ENCODE measurements at regions not wholly inside any gene's neighbourhood (a gene's known extent, or its start where the extent isn't known, plus 50 kb on each side); places are given as distances from the start of the nearest gene placed in this dataset.

GRCh38 chr3:150070271-150070670 lies 99.6 kb upstream of the PFN2 start:
- Histone ChIP-seq H3K9me3 (replicated peaks in 1 of 2; ENCODE audit: control insufficient read depth in 2 of 2, insufficient read depth in 1 of 2, low read depth in 1 of 2, low read length in 2 of 2) (no peaks in the 10 kb centered on the region), H3K23ac (ENCODE audit: low read depth, low read length, poor library complexity) (no peak overlapping the region), H2BK15ac (ENCODE audit: low read length) (no peak overlapping the region), H3K4me2 (ENCODE audit: insufficient read depth, low read length, poor library complexity, severe bottlenecking) (no peak overlapping the region), H4K8ac (ENCODE audit: low read depth, low read length) (no peak overlapping the region), H3K4ac (ENCODE audit: low read length) (no peak overlapping the region), H3K36me3 (replicated peaks in 1 of 2; ENCODE audit: control insufficient read depth in 2 of 2, insufficient read depth in 2 of 2, low read length in 2 of 2) (no peaks in the 10 kb centered on the region), H3K27ac (replicated peaks; ENCODE audit: low read length) (no peak overlapping the region), H3K4me3 (ENCODE audit: low read length in 2 of 2) (no peak overlapping the region), H3K14ac (ENCODE audit: low read length) (no peak overlapping the region), H3K27me3 (ENCODE audit: control insufficient read depth in 3 of 3, insufficient read depth in 3 of 3, low read depth in 1 of 3, low read length in 3 of 3) (no peaks in the 10 kb centered on the region), H2AFZ (ENCODE audit: low read length) (no peak overlapping the region), H2BK5ac (ENCODE audit: low read length) (no peak overlapping the region), H2BK12ac (ENCODE audit: low read length) (no peak overlapping the region), H2AK5ac (ENCODE audit: low read depth, low read length) (no peak overlapping the region), H3K79me1 (ENCODE audit: low read depth, low read length) (no peaks in the 10 kb centered on the region), H2BK120ac (ENCODE audit: low read depth, low read length) (no peak overlapping the region), H3K4me1 (ENCODE audit: control insufficient read depth in 2 of 2, insufficient read depth in 1 of 2, low read depth in 1 of 2, low read length in 2 of 2) (no peaks in the 10 kb centered on the region), H3K9ac (ENCODE audit: low read depth, low read length, poor library complexity) (no peak overlapping the region), H3K18ac (ENCODE audit: low read length) (no peak overlapping the region), H4K91ac (ENCODE audit: low read depth, low read length, poor library complexity) (no peak overlapping the region)
- WGBS, 2 donors (ENCODE audit: extremely low coverage in 2 of 2, insufficient read length in 2 of 2, insufficient replicate concordance in 1 of 2) = no CpG with 5 or more reads among the region's 4 CpGs
- no peak for DNase-seq (ENCODE audit: low spot score)

DNA sequence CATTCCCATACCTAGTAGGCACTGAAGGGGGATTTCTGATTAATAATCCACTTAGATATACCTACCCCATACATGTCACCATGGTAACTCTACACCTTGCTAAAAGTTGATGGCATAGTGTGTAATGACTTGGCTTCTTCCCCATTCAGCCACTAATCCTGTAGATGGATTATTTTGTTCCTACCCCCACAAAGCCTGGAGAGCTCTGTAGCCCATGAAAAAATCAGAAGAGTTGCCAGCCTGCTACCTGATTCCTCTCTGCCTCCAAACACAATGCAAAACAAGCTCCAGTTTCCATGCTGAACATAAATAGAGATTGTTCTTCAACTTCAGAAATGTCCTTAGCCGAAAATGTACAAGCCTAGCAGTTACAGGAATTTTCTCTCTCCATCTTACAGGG lies 98.9 kb upstream of the PFN2 start:
- H3K4me2 ChIP-seq (ENCODE audit: insufficient read depth, low read length, poor library complexity, severe bottlenecking) = no peak overlapping the region
- no peak overlapping the region for H2BK15ac ChIP-seq (ENCODE audit: low read length)
- DNase-seq (ENCODE audit: low spot score) = no peak
- no peak overlapping the region for H2AK5ac ChIP-seq (ENCODE audit: low read depth, low read length)
- H4K8ac ChIP-seq (ENCODE audit: low read depth, low read length) = no peak overlapping the region
- H3K4ac ChIP-seq (ENCODE audit: low read length) = no peak overlapping the region
- no peak overlapping the region for H2AFZ ChIP-seq (ENCODE audit: low read length)
- H2BK12ac ChIP-seq (ENCODE audit: low read length) = no peak overlapping the region
- H2BK5ac ChIP-seq (ENCODE audit: low read length) = no peak overlapping the region
- WGBS, 2 donors (ENCODE audit: extremely low coverage in 2 of 2, insufficient read length in 2 of 2, insufficient replicate concordance in 1 of 2) = no CpG with 5 or more reads among the region's 1 CpG
- H2BK120ac ChIP-seq (ENCODE audit: low read depth, low read length) = no peak overlapping the region
- no peak overlapping the region for H3K14ac ChIP-seq (ENCODE audit: low read length)
- no peak overlapping the region for H3K18ac ChIP-seq (ENCODE audit: low read length)
- no peak overlapping the region for H3K9ac ChIP-seq (ENCODE audit: low read depth, low read length, poor library complexity)
- H3K27ac ChIP-seq (replicated peaks; ENCODE audit: low read length) = no peak overlapping the region
- H4K91ac ChIP-seq (ENCODE audit: low read depth, low read length, poor library complexity) = no peak overlapping the region
- no peaks in the 10 kb centered on the region for H3K9me3 ChIP-seq (replicated peaks in 1 of 2; ENCODE audit: control insufficient read depth in 2 of 2, insufficient read depth in 1 of 2, low read depth in 1 of 2, low read length in 2 of 2)
- H3K27me3 ChIP-seq (ENCODE audit: control insufficient read depth in 3 of 3, insufficient read depth in 3 of 3, low read depth in 1 of 3, low read length in 3 of 3) = no peaks in the 10 kb centered on the region
- H3K23ac ChIP-seq (ENCODE audit: low read depth, low read length, poor library complexity) = no peak overlapping the region
- H3K79me1 ChIP-seq (ENCODE audit: low read depth, low read length) = no peaks in the 10 kb centered on the region
- H3K36me3 ChIP-seq (replicated peaks in 1 of 2; ENCODE audit: control insufficient read depth in 2 of 2, insufficient read depth in 2 of 2, low read length in 2 of 2) = no peaks in the 10 kb centered on the region
- no peak overlapping the region for H3K4me3 ChIP-seq (ENCODE audit: low read length in 2 of 2)
- no peaks in the 10 kb centered on the region for H3K4me1 ChIP-seq (ENCODE audit: control insufficient read depth in 2 of 2, insufficient read depth in 1 of 2, low read depth in 1 of 2, low read length in 2 of 2)

GRCh38 chr3:150069154-150069527 lies 98.4 kb upstream of the PFN2 start:
- no peak overlapping the region for H3K23ac ChIP-seq (ENCODE audit: low read depth, low read length, poor library complexity)
- H3K4me3 ChIP-seq (ENCODE audit: low read length in 2 of 2) = no peak overlapping the region
- H2BK5ac ChIP-seq (ENCODE audit: low read length) = no peak overlapping the region
- H4K91ac ChIP-seq (ENCODE audit: low read depth, low read length, poor library complexity) = no peak overlapping the region
- H3K4me2 ChIP-seq (ENCODE audit: insufficient read depth, low read length, poor library complexity, severe bottlenecking) = no peak overlapping the region
- H2BK15ac ChIP-seq (ENCODE audit: low read length) = no peak overlapping the region
- no peak overlapping the region for H3K14ac ChIP-seq (ENCODE audit: low read length)
- H3K4me1 ChIP-seq (ENCODE audit: control insufficient read depth in 2 of 2, insufficient read depth in 1 of 2, low read depth in 1 of 2, low read length in 2 of 2) = no peaks in the 10 kb centered on the region
- no peaks in the 10 kb centered on the region for H3K36me3 ChIP-seq (replicated peaks in 1 of 2; ENCODE audit: control insufficient read depth in 2 of 2, insufficient read depth in 2 of 2, low read length in 2 of 2)
- H2BK120ac ChIP-seq (ENCODE audit: low read depth, low read length) = no peak overlapping the region
- no peak overlapping the region for H3K18ac ChIP-seq (ENCODE audit: low read length)
- no peak for DNase-seq (ENCODE audit: low spot score)
- H3K79me1 ChIP-seq (ENCODE audit: low read depth, low read length) = no peaks in the 10 kb centered on the region
- H3K9ac ChIP-seq (ENCODE audit: low read depth, low read length, poor library complexity) = no peak overlapping the region
- no peaks in the 10 kb centered on the region for H3K9me3 ChIP-seq (replicated peaks in 1 of 2; ENCODE audit: control insufficient read depth in 2 of 2, insufficient read depth in 1 of 2, low read depth in 1 of 2, low read length in 2 of 2)
- H2BK12ac ChIP-seq (ENCODE audit: low read length) = no peak overlapping the region
- no peaks in the 10 kb centered on the region for H3K27me3 ChIP-seq (ENCODE audit: control insufficient read depth in 3 of 3, insufficient read depth in 3 of 3, low read depth in 1 of 3, low read length in 3 of 3)
- H2AFZ ChIP-seq (ENCODE audit: low read length) = no peak overlapping the region
- no CpG with 5 or more reads among the region's 1 CpG for WGBS, 2 donors (ENCODE audit: extremely low coverage in 2 of 2, insufficient read length in 2 of 2, insufficient replicate concordance in 1 of 2)
- H3K4ac ChIP-seq (ENCODE audit: low read length) = no peak overlapping the region
- H3K27ac ChIP-seq (replicated peaks; ENCODE audit: low read length) = no peak overlapping the region
- no peak overlapping the region for H4K8ac ChIP-seq (ENCODE audit: low read depth, low read length)
- H2AK5ac ChIP-seq (ENCODE audit: low read depth, low read length) = no peak overlapping the region

DNA sequence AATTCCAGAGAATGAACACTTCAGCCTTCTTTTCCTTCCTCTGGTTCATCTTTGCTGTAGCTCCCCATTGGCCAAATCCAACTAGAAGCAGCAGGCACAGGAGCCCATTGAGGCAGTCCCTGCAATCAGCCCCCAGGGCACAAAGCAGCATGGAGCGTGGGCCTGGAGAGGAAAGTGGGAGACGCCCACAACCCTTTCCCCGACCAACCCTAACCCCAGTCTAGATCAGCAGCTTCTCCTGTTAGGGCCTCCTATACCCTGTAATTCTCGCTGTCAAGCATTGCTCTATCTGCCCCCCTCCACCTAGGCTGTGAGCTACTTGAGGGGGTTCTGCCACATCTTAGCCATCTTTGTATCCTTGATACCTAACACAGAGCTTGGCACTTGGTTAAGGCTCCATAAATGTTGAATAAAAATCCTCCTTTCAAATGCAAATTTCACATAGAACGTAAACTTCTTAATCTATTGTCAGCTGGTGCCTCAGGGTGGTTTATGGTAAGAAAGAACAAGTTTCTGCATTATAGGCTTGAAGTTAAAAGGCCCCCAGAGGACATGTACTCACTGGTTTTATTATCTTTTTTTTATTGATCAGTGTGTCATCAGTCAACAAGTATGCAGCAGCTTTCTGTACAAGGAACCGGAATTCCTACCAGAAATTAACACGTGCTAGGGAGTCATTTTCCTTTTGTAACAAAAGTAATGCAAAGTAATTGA lies 97.9 kb upstream of the PFN2 start:
- Histone ChIP-seq H3K27ac (replicated peaks; ENCODE audit: low read length) (no peak overlapping the region), H2BK12ac (ENCODE audit: low read length) (no peak overlapping the region)
- no peak for DNase-seq (ENCODE audit: low spot score)

More for the DNA sequence above, 97.9 kb upstream of the PFN2 start:
- Histone ChIP-seq H3K27me3 (ENCODE audit: control insufficient read depth in 3 of 3, insufficient read depth in 3 of 3, low read depth in 1 of 3, low read length in 3 of 3) (no peaks in the 10 kb centered on the region), H3K79me1 (ENCODE audit: low read depth, low read length) (no peaks in the 10 kb centered on the region), H2BK5ac (ENCODE audit: low read length) (no peak overlapping the region), H3K23ac (ENCODE audit: low read depth, low read length, poor library complexity) (no peak overlapping the region), H2BK120ac (ENCODE audit: low read depth, low read length) (no peak overlapping the region), H3K4ac (ENCODE audit: low read length) (no peak overlapping the region), H3K14ac (ENCODE audit: low read length) (no peak overlapping the region), H3K9me3 (replicated peaks in 1 of 2; ENCODE audit: control insufficient read depth in 2 of 2, insufficient read depth in 1 of 2, low read depth in 1 of 2, low read length in 2 of 2) (no peaks in the 10 kb centered on the region), H2BK15ac (ENCODE audit: low read length) (no peak overlapping the region), H3K18ac (ENCODE audit: low read length) (no peak overlapping the region), H4K8ac (ENCODE audit: low read depth, low read length) (no peak overlapping the region), H3K9ac (ENCODE audit: low read depth, low read length, poor library complexity) (no peak overlapping the region), H3K4me2 (ENCODE audit: insufficient read depth, low read length, poor library complexity, severe bottlenecking) (no peak overlapping the region), H3K4me3 (ENCODE audit: low read length in 2 of 2) (no peak overlapping the region), H2AK5ac (ENCODE audit: low read depth, low read length) (no peak overlapping the region), H3K36me3 (replicated peaks in 1 of 2; ENCODE audit: control insufficient read depth in 2 of 2, insufficient read depth in 2 of 2, low read length in 2 of 2) (no peaks in the 10 kb centered on the region), H2AFZ (ENCODE audit: low read length) (no peak overlapping the region), H4K91ac (ENCODE audit: low read depth, low read length, poor library complexity) (no peak overlapping the region), H3K4me1 (ENCODE audit: control insufficient read depth in 2 of 2, insufficient read depth in 1 of 2, low read depth in 1 of 2, low read length in 2 of 2) (no peaks in the 10 kb centered on the region)
- WGBS, 2 donors (ENCODE audit: extremely low coverage in 2 of 2, insufficient read length in 2 of 2, insufficient replicate concordance in 1 of 2) = no CpG with 5 or more reads among the region's 7 CpGs
